ENCODE measurements at regions not wholly inside any gene's neighbourhood (a gene's known extent, or its start where the extent isn't known, plus 50 kb on each side); places are given as distances from the start of the nearest gene placed in this dataset.

GRCh38 chr13:76737526-76737925, 148.7 kb downstream of the KCTD12 start (continued):
- no peak for TF ChIP-seq FOSL2 (IDR thresholded peaks at IDR 0.05; ENCODE audit: borderline replicate concordance, low read depth)
- TF ChIP-seq ELF1 (IDR thresholded peaks at IDR 0.05), result no peak
- TF ChIP-seq RFX5 (IDR thresholded peaks at IDR 0.05; ENCODE audit: low read length), result no peak

GRCh38 chr13:76735641-76736040, 150.6 kb downstream of the KCTD12 start:
- no peak for DNase-seq
- 52% methylated on average over 3 of the region's 3 CpGs for WGBS (ENCODE audit: low lambda C conversion rate)
- no peaks in the 10 kb centered on the region for H3K36me3 ChIP-seq (replicated peaks in 1 of 2; ENCODE audit: control insufficient read depth in 1 of 2, insufficient read depth in 2 of 2, low read length in 1 of 2)

More at GRCh38 chr13:76735641-76736040, 150.6 kb downstream of the KCTD12 start:
- Histone ChIP-seq H3K4me3 (ENCODE audit: low read depth in 2 of 2, low read length in 1 of 2) (no peak overlapping the region), H3K27ac (ENCODE audit: low read depth in 2 of 2, low read length in 1 of 2) (no peak overlapping the region), H3K79me2 (ENCODE audit: insufficient read depth) (no peaks in the 10 kb centered on the region), H3K27me3 (ENCODE audit: insufficient read depth) (no peaks in the 10 kb centered on the region), H4K20me1 (ENCODE audit: insufficient read depth) (no peaks in the 10 kb centered on the region), H3K9ac (no peak overlapping the region), H3K4me2 (no peak overlapping the region), H2AFZ (ENCODE audit: low read depth) (no peak overlapping the region), H3K9me3 (no peaks in the 10 kb centered on the region), H3F3A (replicated peaks; ENCODE audit: insufficient read depth) (no peaks in the 10 kb centered on the region), H3K9me2 (no peaks in the 10 kb centered on the region), H3K4me1 (ENCODE audit: control insufficient read depth in 1 of 2, insufficient read depth in 2 of 2, low read depth in 1 of 2, low read length in 1 of 2) (no peaks in the 10 kb centered on the region)
- TF ChIP-seq TAF1 (IDR thresholded peaks at IDR 0.05; ENCODE audit: borderline replicate concordance, low read depth, low read length) (no peak), SMC3 (IDR thresholded peaks at IDR 0.05; ENCODE audit: low read depth, low read length) (no peak), FOXJ3 (CRISPR knock-in tag; IDR thresholded peaks at IDR 0.05) (no peak), FOSL2 (IDR thresholded peaks at IDR 0.05; ENCODE audit: borderline replicate concordance, low read depth) (no peak), POLR2AphosphoS5 (IDR thresholded peaks at IDR 0.05; ENCODE audit: low read depth, low read length) (no peak), IRF3 (IDR thresholded peaks at IDR 0.05; ENCODE audit: low read depth, low read length) (no peak), ELF1 (IDR thresholded peaks at IDR 0.05) (no peak), SIN3A (IDR thresholded peaks at IDR 0.05; ENCODE audit: borderline replicate concordance, low read depth, low read length) (no peak), GATA2 (CRISPR knock-in tag; IDR thresholded peaks at IDR 0.05) (no peak), RAD21 (IDR thresholded peaks at IDR 0.05; ENCODE audit: low read length) (no peak), PBX3 (IDR thresholded peaks at IDR 0.05) (no peak), NFIC (IDR thresholded peaks at IDR 0.05; ENCODE audit: borderline replicate concordance) (no peak), EZH2phosphoT487 (IDR thresholded peaks at IDR 0.05; ENCODE audit: borderline replicate concordance, low read depth) (no peak), USF1 (IDR thresholded peaks at IDR 0.05; ENCODE audit: borderline replicate concordance, low read depth) (no peak), REST (IDR thresholded peaks at IDR 0.05; ENCODE audit: low read depth, low read length) (no peak), MXI1 (IDR thresholded peaks at IDR 0.05; ENCODE audit: low read depth, low read length) (no peak)
- ChIA-PET POLR2A (no interaction called here), CTCF (no interaction called here)
